ENCODE measurements at regions not wholly inside any gene's neighbourhood (a gene's known extent, or its start where the extent isn't known, plus 50 kb on each side); places are given as distances from the start of the nearest gene placed in this dataset.

- no peak for FAIRE-seq
- dilution Hi-C loops (cut with MboI; ENCODE audit: extremely low pct_ligation_motif_present, low sequenced_read_pairs) = no loop called here
Observed at GRCh38 chr2:14079576-14079975, 552.9 kb upstream of the LRATD1 start.

GRCh38 chr2:14081521-14081920 is 551.0 kb upstream of the LRATD1 start:
- no peaks in the 10 kb centered on the region for H3K4me1 ChIP-seq (ENCODE audit: control insufficient read depth, extremely low read depth, insufficient read depth, low read length)
- no peak overlapping the region for H2AFZ ChIP-seq (ENCODE audit: control insufficient read depth, low read length)
- no peaks in the 10 kb centered on the region for H3K79me2 ChIP-seq (ENCODE audit: control insufficient read depth, insufficient read depth, low read length)
- no peak for DNase-seq (ENCODE audit: low read depth, low spot score)
- H3K27ac ChIP-seq (ENCODE audit: control insufficient read depth, insufficient read depth, low read length) = no peak overlapping the region
- dilution Hi-C loops (cut with MboI; ENCODE audit: extremely low pct_ligation_motif_present, low sequenced_read_pairs) = no loop called here
- no peaks in the 10 kb centered on the region for H3K9me3 ChIP-seq (ENCODE audit: control insufficient read depth, low read depth, low read length)
- no peaks in the 10 kb centered on the region for H3K9me1 ChIP-seq (ENCODE audit: control insufficient read depth, extremely low read depth, insufficient read depth, low read length)
- no peak overlapping the region for H3K4me3 ChIP-seq (ENCODE audit: control insufficient read depth in 2 of 3, extremely low read depth in 1 of 3, insufficient read depth in 2 of 3, low read depth in 1 of 3, low read length in 3 of 3)
- no peak overlapping the region for H3K9ac ChIP-seq (ENCODE audit: control insufficient read depth, extremely low read depth, insufficient read depth, low read length)
- no peaks in the 10 kb centered on the region for H3K36me3 ChIP-seq (ENCODE audit: control insufficient read depth in 2 of 2, extremely low read depth in 1 of 2, insufficient read depth in 2 of 2, low read length in 2 of 2)
- no peak for TF ChIP-seq EZH2 (IDR thresholded peaks at IDR 0.05; ENCODE audit: low read length)
- TF ChIP-seq CTCF (optimal IDR thresholded peaks at IDR 0.05 in 1 of 3, IDR thresholded peaks at IDR 0.05 in 1 of 3, conservative IDR thresholded peaks at IDR 0.05 in 1 of 3; ENCODE audit: extremely low read depth in 1 of 3, insufficient read depth in 2 of 3, low read length in 3 of 3) = no peak
- no peaks in the 10 kb centered on the region for H3K27me3 ChIP-seq (ENCODE audit: control insufficient read depth, extremely low read depth, insufficient read depth, low read length)
- H4K20me1 ChIP-seq (ENCODE audit: control insufficient read depth, extremely low read depth, insufficient read depth, low read length) = no peaks in the 10 kb centered on the region
- FAIRE-seq = no peak
- H3K4me2 ChIP-seq (ENCODE audit: control insufficient read depth, extremely low read depth, insufficient read depth, low read depth, low read length) = no peak overlapping the region

More at GRCh38 chr2:14079576-14079975, 552.9 kb upstream of the LRATD1 start:
- no peaks in the 10 kb centered on the region for H3K79me2 ChIP-seq (ENCODE audit: control insufficient read depth, insufficient read depth, low read length)
- H3K27ac ChIP-seq (ENCODE audit: control insufficient read depth, insufficient read depth, low read length) = no peak overlapping the region
- no peaks in the 10 kb centered on the region for H4K20me1 ChIP-seq (ENCODE audit: control insufficient read depth, extremely low read depth, insufficient read depth, low read length)
- no peaks in the 10 kb centered on the region for H3K9me1 ChIP-seq (ENCODE audit: control insufficient read depth, extremely low read depth, insufficient read depth, low read length)
- no peaks in the 10 kb centered on the region for H3K36me3 ChIP-seq (ENCODE audit: control insufficient read depth in 2 of 2, extremely low read depth in 1 of 2, insufficient read depth in 2 of 2, low read length in 2 of 2)
- no peak for DNase-seq (ENCODE audit: low read depth, low spot score)
- H3K9me3 ChIP-seq (ENCODE audit: control insufficient read depth, low read depth, low read length) = no peaks in the 10 kb centered on the region
- no peak overlapping the region for H3K9ac ChIP-seq (ENCODE audit: control insufficient read depth, extremely low read depth, insufficient read depth, low read length)
- no peak overlapping the region for H3K4me2 ChIP-seq (ENCODE audit: control insufficient read depth, extremely low read depth, insufficient read depth, low read depth, low read length)
- no peaks in the 10 kb centered on the region for H3K4me1 ChIP-seq (ENCODE audit: control insufficient read depth, extremely low read depth, insufficient read depth, low read length)
- no peak overlapping the region for H3K4me3 ChIP-seq (ENCODE audit: control insufficient read depth in 2 of 3, extremely low read depth in 1 of 3, insufficient read depth in 2 of 3, low read depth in 1 of 3, low read length in 3 of 3)
- H2AFZ ChIP-seq (ENCODE audit: control insufficient read depth, low read length) = no peak overlapping the region
- TF ChIP-seq EZH2 (IDR thresholded peaks at IDR 0.05; ENCODE audit: low read length) = no peak
- no peak for TF ChIP-seq CTCF (optimal IDR thresholded peaks at IDR 0.05 in 1 of 3, IDR thresholded peaks at IDR 0.05 in 1 of 3, conservative IDR thresholded peaks at IDR 0.05 in 1 of 3; ENCODE audit: extremely low read depth in 1 of 3, insufficient read depth in 2 of 3, low read length in 3 of 3)
- no peaks in the 10 kb centered on the region for H3K27me3 ChIP-seq (ENCODE audit: control insufficient read depth, extremely low read depth, insufficient read depth, low read length)
